B cell (primary cell): ENCODE measurements at regions not wholly inside any gene's neighbourhood (a gene's known extent, or its start where the extent isn't known, plus 50 kb on each side); places are given as distances from the start of the nearest gene placed in this dataset.

Experiments
- ATAC-seq: fragments of 200-7000 bp; cut with Tn5 transposase; one replicate; pipeline ENCODE4 v1.10.0; 2021; ENCODE audit warnings: low read depth, mild to moderate bottlenecking, moderate number of reproducible peaks, moderate library complexity
- CTCF ChIA-PET: fragments of 350-600 bp; sonication (Branson Sonifier 250); formaldehyde crosslinking; loops from one replicate; lab custom pipeline; 2021; ENCODE audit warnings: antibody characterized with exemption, inconsistent platforms; lab: Charles Lee
- POLR2A ChIA-PET: fragments of 350-600 bp; sonication (Branson Sonifier 250); formaldehyde crosslinking; loops from one replicate; lab custom pipeline; 2021; ENCODE audit warnings: antibody characterized with exemption; lab: Charles Lee
- DNase-seq: peaks from one replicate; pipeline ENCODE4 v3.0.0; 2013
- H2AFZ ChIP-seq: 2 replicates; pipeline ENCODE4 v1.6.1; 2012; ENCODE audit warnings: mild to moderate bottlenecking, low read depth, low read length; ENCODE audit not compliant: insufficient read depth, poor library complexity, severe bottlenecking
- H3K27ac ChIP-seq, 2 donors: 1 replicate in 1 of 2; 2 replicates in 1 of 2; pipeline ENCODE4 v1.5.1; 2012 to 2013; ENCODE audit warnings: low read length in 2 of 2, mild to moderate bottlenecking in 2 of 2, moderate library complexity in 1 of 2
- H3K27me3 ChIP-seq, 4 experiments: fragments of 200-600 bp in 1 of 4; sonication (generic) in 1 of 4; replicated peaks in 1 of 4; 1 replicate in 2 of 4; 2 replicates in 2 of 4; pipeline versions ENCODE4 v1.6.1 to v1.7.0; 2013 to 2016; ENCODE audit warnings: low read length in 3 of 4, mild to moderate bottlenecking in 2 of 4, mixed read lengths in 1 of 4, moderate library complexity in 1 of 4; ENCODE audit not compliant: insufficient read depth in 4 of 4, control insufficient read depth in 3 of 4; ENCODE audit errors: control extremely low read depth in 1 of 4
- H3K36me3 ChIP-seq, 2 experiments: replicated peaks in 1 of 2; 1 replicate in 1 of 2; 2 replicates in 1 of 2; pipeline versions ENCODE4 v1.6.1 to v1.7.1; 2013; ENCODE audit warnings: low read length in 1 of 2; ENCODE audit not compliant: insufficient read depth in 2 of 2, control insufficient read depth in 1 of 2; ENCODE audit errors: control extremely low read depth in 1 of 2, extremely low read depth in 1 of 2
- H3K4me1 ChIP-seq, 2 donors: fragments of 200-600 bp in 1 of 2; sonication (generic) in 1 of 2; 1 replicate in 1 of 2; 2 replicates in 1 of 2; pipeline versions ENCODE4 v1.5.1 to v1.6.1; 2013 to 2017; ENCODE audit warnings: low read length in 2 of 2; ENCODE audit not compliant: control insufficient read depth in 2 of 2, insufficient read depth in 2 of 2
- H3K4me2 ChIP-seq: replicated peaks from 2 replicates; pipeline ENCODE3; 2012; ENCODE audit warnings: mild to moderate bottlenecking, low read depth, low read length; ENCODE audit not compliant: poor library complexity, severe bottlenecking
- H3K4me3 ChIP-seq, 5 experiments: fragments of 200-600 bp in 1 of 5; sonication (generic) in 1 of 5; 1 replicate in 3 of 5; 2 replicates in 2 of 5; pipeline versions ENCODE4 v1.5.1 to v1.7.0; 2011 to 2016; ENCODE audit warnings: low read length in 4 of 5, mild to moderate bottlenecking in 4 of 5, low read depth in 2 of 5, control low read depth in 1 of 5, moderate library complexity in 1 of 5; ENCODE audit not compliant: insufficient read depth in 1 of 5; ENCODE audit errors: control extremely low read depth in 1 of 5, extremely low read depth in 1 of 5
- H3K79me2 ChIP-seq: fragments of 200-600 bp; sonication (generic); one replicate; pipeline ENCODE4 v1.6.0; 2016; ENCODE audit warnings: low read length; ENCODE audit not compliant: control insufficient read depth, insufficient read depth
- H3K9ac ChIP-seq: fragments of 200-600 bp; sonication (generic); 2 replicates; pipeline ENCODE4 v1.6.1; 2017; ENCODE audit warnings: mild to moderate bottlenecking, low read length, moderate library complexity
- H3K9me3 ChIP-seq, 3 donors: one replicate each; pipeline versions ENCODE4 v1.6.1 to v1.7.1; 2013; ENCODE audit warnings: low read length in 2 of 3; ENCODE audit not compliant: control insufficient read depth in 2 of 3, insufficient read depth in 1 of 3; ENCODE audit errors: control extremely low read depth in 1 of 3
- H4K20me1 ChIP-seq: 2 replicates; pipeline ENCODE4 v1.6.0; 2012; ENCODE audit warnings: mild to moderate bottlenecking, low read length; ENCODE audit not compliant: insufficient read depth, control insufficient read depth, poor library complexity, severe bottlenecking
- H3K27ac Mint-ChIP-seq: one replicate; pipeline ENCODE4 v1.8.0; 2021; ENCODE audit warnings: mixed read lengths
- H3K27me3 Mint-ChIP-seq: one replicate; pipeline ENCODE4 v1.8.0; 2021; ENCODE audit warnings: mixed read lengths
- H3K4me1 Mint-ChIP-seq: one replicate; pipeline ENCODE4 v1.8.0; 2021; ENCODE audit warnings: mixed read lengths
- H3K4me3 Mint-ChIP-seq: one replicate; pipeline ENCODE4 v1.8.0; 2021; ENCODE audit warnings: mixed read lengths
- H3K9me3 Mint-ChIP-seq: one replicate; pipeline ENCODE4 v1.8.0; 2022; ENCODE audit warnings: mixed read lengths; ENCODE audit not compliant: insufficient read depth
- EZH2 ChIP-seq: IDR thresholded peaks from 2 replicates; pipeline ENCODE4 v1.6.1; 2012; ENCODE audit warnings: borderline replicate concordance, low read depth, mild to moderate bottlenecking, moderate library complexity, low read length; ENCODE audit not compliant: insufficient read depth, poor library complexity, severe bottlenecking
- WGBS: methylation state at CpG from one replicate; pipeline ENCODE4 v1.1.5; 2013; ENCODE audit warnings: missing lambda C conversion rate; ENCODE audit not compliant: insufficient coverage; 5-methylcytosine and 5-hydroxymethylcytosine counted together
- intact Hi-C: fragments of 100-400 bp; cut with micrococcal nuclease; formaldehyde crosslinking; loops from one replicate; pipeline ENCODE4 v1.10.0; 2022
- TF ChIP-seq, protein P1 (sequence below): fragments of 200-600 bp; IDR thresholded peaks from one replicate; pipeline ENCODE4 v1.8.0; 2022; ENCODE audit warnings: antibody characterized with exemption, mild to moderate bottlenecking

DNA sequence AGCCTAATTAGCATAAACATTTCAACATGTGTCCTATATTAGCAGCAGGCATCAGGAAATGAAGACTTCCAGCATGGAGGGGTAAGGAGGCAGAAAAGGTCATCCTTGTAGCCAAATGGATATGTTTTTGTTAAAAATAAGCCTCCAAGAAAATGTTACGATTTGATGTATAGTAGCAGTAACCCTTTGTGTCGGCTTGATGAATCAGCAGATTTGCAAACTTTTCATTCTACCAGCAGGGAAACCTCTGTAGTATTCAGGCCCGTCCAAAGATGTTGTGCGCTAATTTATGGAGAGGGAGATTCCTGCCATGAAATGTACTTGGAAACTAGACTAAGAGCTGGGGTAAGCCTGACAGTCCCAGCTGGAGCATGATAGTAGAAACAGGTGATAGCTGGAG is 780.8 kb upstream of the KLHL29 start:
- Histone ChIP-seq H3K27ac (no peak overlapping the region), H3K4me1 (no peaks in the 10 kb centered on the region), H3K27me3 (no peaks in the 10 kb centered on the region), H3K79me2 (no peaks in the 10 kb centered on the region), H4K20me1 (no peaks in the 10 kb centered on the region), H3K9ac (no peak overlapping the region), H3K4me2 (no peak overlapping the region), H3K36me3 (no peaks in the 10 kb centered on the region), H2AFZ (no peak overlapping the region), H3K9me3 (no peaks in the 10 kb centered on the region), H3K4me3 (no peak overlapping the region)
- Mint-ChIP-seq H3K27me3 (no peaks in the 10 kb centered on the region), H3K27ac (no peak overlapping the region), H3K4me1 (no peaks in the 10 kb centered on the region), H3K4me3 (no peak overlapping the region), H3K9me3 (no peaks in the 10 kb centered on the region)
- POLR2A ChIA-PET, result no interaction called here
- intact Hi-C loops, result no loop called here
- 100% methylated on average over 2 of the region's 4 CpGs for WGBS
- TF ChIP-seq, protein P1, sequence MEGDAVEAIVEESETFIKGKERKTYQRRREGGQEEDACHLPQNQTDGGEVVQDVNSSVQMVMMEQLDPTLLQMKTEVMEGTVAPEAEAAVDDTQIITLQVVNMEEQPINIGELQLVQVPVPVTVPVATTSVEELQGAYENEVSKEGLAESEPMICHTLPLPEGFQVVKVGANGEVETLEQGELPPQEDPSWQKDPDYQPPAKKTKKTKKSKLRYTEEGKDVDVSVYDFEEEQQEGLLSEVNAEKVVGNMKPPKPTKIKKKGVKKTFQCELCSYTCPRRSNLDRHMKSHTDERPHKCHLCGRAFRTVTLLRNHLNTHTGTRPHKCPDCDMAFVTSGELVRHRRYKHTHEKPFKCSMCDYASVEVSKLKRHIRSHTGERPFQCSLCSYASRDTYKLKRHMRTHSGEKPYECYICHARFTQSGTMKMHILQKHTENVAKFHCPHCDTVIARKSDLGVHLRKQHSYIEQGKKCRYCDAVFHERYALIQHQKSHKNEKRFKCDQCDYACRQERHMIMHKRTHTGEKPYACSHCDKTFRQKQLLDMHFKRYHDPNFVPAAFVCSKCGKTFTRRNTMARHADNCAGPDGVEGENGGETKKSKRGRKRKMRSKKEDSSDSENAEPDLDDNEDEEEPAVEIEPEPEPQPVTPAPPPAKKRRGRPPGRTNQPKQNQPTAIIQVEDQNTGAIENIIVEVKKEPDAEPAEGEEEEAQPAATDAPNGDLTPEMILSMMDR, result no peak
- no peak for TF ChIP-seq EZH2
- ATAC-seq (no peak), DNase-seq (no peak)
- CTCF ChIA-PET, result no interaction called here

DNA sequence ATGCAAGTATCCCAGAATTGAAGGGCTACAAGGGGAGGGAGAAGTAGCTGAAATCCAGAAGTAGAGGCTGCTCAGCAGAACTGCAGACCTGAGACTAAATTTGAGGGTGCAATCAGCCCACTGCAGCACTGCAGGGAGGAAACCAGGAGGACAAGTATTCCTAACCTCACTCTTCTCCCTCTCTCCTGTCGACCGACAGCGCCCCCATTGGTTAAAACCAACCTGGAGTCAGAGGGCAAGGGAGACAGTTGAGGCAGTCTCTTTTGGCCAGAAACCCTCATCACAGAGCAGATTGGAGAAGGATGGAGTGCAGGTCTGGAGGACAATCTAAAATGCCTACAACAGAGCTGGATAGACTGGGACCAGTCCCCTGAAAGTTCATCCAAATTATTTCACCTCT is 768.9 kb upstream of the KLHL29 start:
- Histone ChIP-seq H3K27me3 (no peaks in the 10 kb centered on the region), H2AFZ (no peak overlapping the region), H3K36me3 (no peaks in the 10 kb centered on the region), H3K4me2 (no peak overlapping the region), H3K79me2 (no peaks in the 10 kb centered on the region), H4K20me1 (no peaks in the 10 kb centered on the region), H3K9ac (no peak overlapping the region), H3K9me3 (no peaks in the 10 kb centered on the region), H3K4me3 (no peak overlapping the region), H3K27ac (no peak overlapping the region), H3K4me1 (no peaks in the 10 kb centered on the region)
- H3K27ac Mint-ChIP-seq, result no peak overlapping the region
- peaks cover 6% of the 10 kb centered on the region for H3K9me3 Mint-ChIP-seq
- ChIA-PET CTCF (no interaction called here), POLR2A (no interaction called here)
- H3K4me1 Mint-ChIP-seq, result no peaks in the 10 kb centered on the region
- no peak for DNase-seq
- WGBS, result no CpG with 5 or more reads among the region's 3 CpGs
- no peaks in the 10 kb centered on the region for H3K27me3 Mint-ChIP-seq
- ATAC-seq, result no peak
- intact Hi-C loops, result no loop called here
- H3K4me3 Mint-ChIP-seq, result no peak overlapping the region
- TF ChIP-seq, protein P1, result no peak
- TF ChIP-seq EZH2, result no peak
